OCI-LY7 (cell line): ENCODE measurements at regions not wholly inside any gene's neighbourhood (a gene's known extent, or its start where the extent isn't known, plus 50 kb on each side); places are given as distances from the start of the nearest gene placed in this dataset.
"Not testable (repeated sequence)": the region's sequence is repeated elsewhere in the genome, so short reads cannot be mapped to it uniquely, and the experiment has no call there.

Experiments used
- BruUV-seq: library from RNA; stranded (reverse); fragments of 400-500 nt; replicated peaks from 2 replicates; lab custom pipeline; 2021; lab: Mats Ljungman, UMichigan
- CTCF ChIA-PET: fragments of 300-600 bp; sonication (Branson Sonifier 250); formaldehyde crosslinking; loops from one replicate; lab custom pipeline; 2022; ENCODE audit warnings: antibody characterized with exemption; ENCODE audit not compliant: unreplicated experiment; lab: Charles Lee
- POLR2A ChIA-PET: fragments of 300-600 bp; sonication (Branson Sonifier 250); formaldehyde crosslinking; loops from one replicate; lab custom pipeline; 2022; ENCODE audit warnings: antibody characterized with exemption; lab: Charles Lee
- DNase-seq: peaks from one replicate; pipeline ENCODE4 v3.0.0-alpha.2; 2015; ENCODE audit warnings: low spot score
- H2AFZ ChIP-seq: fragments of 200-600 bp; sonication (generic), shearing (Covaris generic); 2 replicates; pipeline ENCODE4 v1.6.1; 2014; ENCODE audit warnings: mild to moderate bottlenecking, antibody characterized with exemption, low read length, moderate library complexity
- H3K27ac ChIP-seq: fragments of 200-600 bp; sonication (generic); 2 replicates; pipeline ENCODE4 v1.5.1; 2014; ENCODE audit warnings: mixed run types, low read depth, mild to moderate bottlenecking, moderate library complexity, low read length, inconsistent platforms; ENCODE audit not compliant: poor library complexity, severe bottlenecking
- H3K36me3 ChIP-seq: fragments of 200-600 bp; sonication (generic); 2 replicates; pipeline ENCODE4 v1.6.1; 2014; ENCODE audit warnings: mild to moderate bottlenecking, antibody characterized with exemption, low read length, moderate library complexity, mixed read lengths; ENCODE audit not compliant: insufficient read depth
- H3K4me1 ChIP-seq: fragments of 200-600 bp; sonication (generic); 2 replicates; pipeline ENCODE4 v1.5.1; 2014; ENCODE audit warnings: mild to moderate bottlenecking, low read length; ENCODE audit not compliant: insufficient read depth, poor library complexity, severe bottlenecking
- H3K4me2 ChIP-seq: fragments of 200-600 bp; sonication (generic); 2 replicates; pipeline ENCODE4 v1.6.1; 2014; ENCODE audit warnings: mild to moderate bottlenecking, low read length
- H3K4me3 ChIP-seq: fragments of 200-600 bp; sonication (generic); 2 replicates; pipeline ENCODE4 v1.5.1; 2014; ENCODE audit warnings: mild to moderate bottlenecking, low read depth, low read length; ENCODE audit not compliant: poor library complexity, severe bottlenecking
- H3K79me2 ChIP-seq: fragments of 200-600 bp; sonication (generic); 2 replicates; pipeline ENCODE4 v1.6.1; 2016; ENCODE audit warnings: low read depth, mild to moderate bottlenecking, low read length, moderate library complexity, mixed read lengths; ENCODE audit not compliant: insufficient read depth
- H3K9me2 ChIP-seq: fragments of 200-600 bp; sonication (generic); 2 replicates; pipeline ENCODE4 v1.6.1; 2016; ENCODE audit warnings: mild to moderate bottlenecking, low read length, mixed read lengths; ENCODE audit not compliant: insufficient read depth
- H3K9me3 ChIP-seq: fragments of 200-600 bp; sonication (generic); 2 replicates; pipeline ENCODE4 v1.6.1; 2014; ENCODE audit warnings: mild to moderate bottlenecking, mixed run types, low read length, mixed read lengths
- H4K20me1 ChIP-seq: fragments of 200-600 bp; sonication (generic); 2 replicates; pipeline ENCODE4 v1.6.1; 2014; ENCODE audit warnings: mild to moderate bottlenecking, antibody characterized with exemption, low read length, moderate library complexity, mixed read lengths; ENCODE audit not compliant: insufficient read depth
- CTCF ChIP-seq: fragments of 200-600 bp; sonication (generic); conservative IDR thresholded peaks from 2 replicates; pipeline ENCODE4 v1.5.1; 2014; ENCODE audit warnings: mild to moderate bottlenecking, antibody characterized with exemption, low read length, moderate library complexity, mixed read lengths
- EZH2phosphoT487 ChIP-seq: fragments of 200-600 bp; sonication (generic); IDR thresholded peaks from 2 replicates; pipeline ENCODE4 v1.6.1; 2018; ENCODE audit warnings: low read depth, borderline replicate concordance, mild to moderate bottlenecking, mixed run types, antibody characterized with exemption, low read length, moderate library complexity, mixed read lengths
- intact Hi-C: fragments of 100-400 bp; cut with micrococcal nuclease; formaldehyde crosslinking; loops from one replicate; pipeline ENCODE4 v1.10.0; 2022; ENCODE audit not compliant: unreplicated experiment

- intact Hi-C loops, result no loop called here
- CTCF ChIA-PET, result no interaction called here
These were observed 299.6 kb upstream of the CCL2 start for GRCh38 chr17:33955461-33955860.

GRCh38 chr17:33959098-33959497 lies 296.0 kb upstream of the CCL2 start:
- H3K9me2 ChIP-seq, H3K4me3 ChIP-seq, CTCF ChIA-PET, H3K27ac ChIP-seq, intact Hi-C loops, H3K9me3 ChIP-seq, H3K36me3 ChIP-seq, BruUV-seq, DNase-seq, H3K4me1 ChIP-seq, H3K79me2 ChIP-seq, POLR2A ChIA-PET, H3K4me2 ChIP-seq, H4K20me1 ChIP-seq, H2AFZ ChIP-seq: not testable (repeated sequence)

More at GRCh38 chr17:33955461-33955860, 299.6 kb upstream of the CCL2 start:
- no peaks in the 10 kb centered on the region for H3K4me1 ChIP-seq
- no peak overlapping the region for H3K4me2 ChIP-seq
- no peaks in the 10 kb centered on the region for H3K9me3 ChIP-seq
- H2AFZ ChIP-seq, result no peak overlapping the region
- TF ChIP-seq CTCF, result no peak
- no peak for TF ChIP-seq EZH2phosphoT487
- H3K9me2 ChIP-seq, result no peaks in the 10 kb centered on the region
- H3K4me3 ChIP-seq, result no peak overlapping the region
- H3K27ac ChIP-seq, result no peak overlapping the region
- H3K36me3 ChIP-seq, result no peaks in the 10 kb centered on the region
- H3K79me2 ChIP-seq, result no peaks in the 10 kb centered on the region
- H4K20me1 ChIP-seq, result no peaks in the 10 kb centered on the region
- DNase-seq, result no peak
- no TSS peak for BruUV-seq
- POLR2A ChIA-PET, result no interaction called here

GRCh38 chr17:33962857-33963655 lies 292.0 kb upstream of the CCL2 start:
- intact Hi-C loops, result no loop called here
- H3K9me2 ChIP-seq, result no peaks in the 10 kb centered on the region
- no peak overlapping the region for H3K27ac ChIP-seq
- H3K36me3 ChIP-seq, result no peaks in the 10 kb centered on the region
- no peaks in the 10 kb centered on the region for H3K79me2 ChIP-seq
- ChIA-PET CTCF (interaction anchor here (0.8 kb wide), 1 partner anchor 398 kb away, joined by 3 read pairs; no protein-coding TSS in a partner anchor), POLR2A (no interaction called here)
- H3K9me3 ChIP-seq, result no peaks in the 10 kb centered on the region
- H3K4me2 ChIP-seq, result no peak overlapping the region
- TF ChIP-seq CTCF, result no peak
- TF ChIP-seq EZH2phosphoT487, result no peak
- no peaks in the 10 kb centered on the region for H4K20me1 ChIP-seq
- no TSS peak for BruUV-seq
- no peak overlapping the region for H3K4me3 ChIP-seq
- DNase-seq, result no peak
- peaks cover 8% of the 10 kb centered on the region for H3K4me1 ChIP-seq
- H2AFZ ChIP-seq, result no peak overlapping the region
